Neural progenitor cell (in vitro differentiated cells): ENCODE measurements at regions not wholly inside any gene's neighbourhood (a gene's known extent, or its start where the extent isn't known, plus 50 kb on each side); places are given as distances from the start of the nearest gene placed in this dataset.

Experiments
- CTCF ChIP-seq: fragments of 200-600 bp; sonication (generic); IDR thresholded peaks from 2 replicates; pipeline ENCODE4 v1.5.1; 2017; ENCODE audit warnings: antibody characterized with exemption, mild to moderate bottlenecking
- EZH2 ChIP-seq: fragments of 200-600 bp; sonication (generic); IDR thresholded peaks from 2 replicates; pipeline ENCODE4 v1.6.1; 2017; ENCODE audit warnings: antibody characterized with exemption, mild to moderate bottlenecking, moderate library complexity

- no peak for TF ChIP-seq CTCF
- no peak for TF ChIP-seq EZH2
Measured at GRCh38 chr3:180102604-180103003, 65.9 kb upstream of the PEX5L start.
